Keratinocyte (primary cell): ENCODE measurements at regions not wholly inside any gene's neighbourhood (a gene's known extent, or its start where the extent isn't known, plus 50 kb on each side); places are given as distances from the start of the nearest gene placed in this dataset.

ENCODE experiments used
- CTCF ChIP-seq, 3 experiments: IDR thresholded peaks in 1 of 3; conservative IDR thresholded peaks in 1 of 3; optimal IDR thresholded peaks in 1 of 3; 2 replicates in 2 of 3; 3 replicates in 1 of 3; pipeline versions ENCODE3 to v1.5.1; 2011; ENCODE audit warnings: low read length in 3 of 3, mild to moderate bottlenecking in 3 of 3, moderate library complexity in 2 of 3, control low read depth in 1 of 3, inconsistent platforms in 1 of 3; ENCODE audit not compliant: insufficient read depth in 2 of 3; ENCODE audit errors: extremely low read depth in 1 of 3
- EZH2 ChIP-seq: IDR thresholded peaks from one replicate; pipeline ENCODE4 v1.6.1; 2012; ENCODE audit warnings: inconsistent platforms, mild to moderate bottlenecking, low read length, moderate library complexity

DNA sequence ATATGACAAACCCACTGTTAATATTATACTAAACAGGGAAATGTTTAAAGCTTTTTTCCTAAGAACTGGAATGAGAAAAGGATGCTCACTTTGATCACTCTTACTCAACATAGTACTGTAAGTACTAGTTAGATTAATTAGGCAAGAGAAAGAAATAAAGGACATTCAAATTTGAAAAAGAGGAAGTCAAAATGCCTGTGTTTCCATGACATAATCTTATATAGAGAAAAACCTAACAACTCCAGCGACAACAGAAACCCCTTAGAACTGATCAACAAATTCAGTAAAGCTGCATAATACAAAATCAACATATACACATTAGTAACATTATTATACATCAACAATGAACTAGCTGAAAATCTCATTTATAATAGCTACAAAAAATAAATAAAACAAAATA, 200.6 kb upstream of the ROBO1 start:
- no peak for TF ChIP-seq CTCF (optimal IDR thresholded peaks at IDR 0.05 in 1 of 3, IDR thresholded peaks at IDR 0.05 in 1 of 3, conservative IDR thresholded peaks at IDR 0.05 in 1 of 3; ENCODE audit: extremely low read depth in 1 of 3, insufficient read depth in 2 of 3, low read length in 3 of 3)
- no peak for TF ChIP-seq EZH2
